Neural progenitor cell (in vitro differentiated cells): ENCODE measurements at regions not wholly inside any gene's neighbourhood (a gene's known extent, or its start where the extent isn't known, plus 50 kb on each side); places are given as distances from the start of the nearest gene placed in this dataset.

Experiments
- DNase-seq: peaks from one replicate; pipeline ENCODE4 v3.0.0-alpha.2; 2016; ENCODE audit warnings: low spot score
- H2AFZ ChIP-seq: fragments of 200-600 bp; sonication (generic); replicated peaks from 2 replicates; pipeline ENCODE4 v1.6.1; 2016; ENCODE audit warnings: antibody characterized with exemption
- H3F3A ChIP-seq: fragments of 200-600 bp; sonication (generic); 2 replicates; pipeline ENCODE4 v1.6.1; 2016; ENCODE audit warnings: antibody characterized with exemption, low read depth
- H3K27ac ChIP-seq: fragments of 200-600 bp; sonication (generic); 2 replicates; pipeline ENCODE4 v1.5.1; 2016; ENCODE audit warnings: mild to moderate bottlenecking
- H3K27me3 ChIP-seq: fragments of 200-600 bp; sonication (generic); 2 replicates; pipeline ENCODE4 v1.6.1; 2016; ENCODE audit warnings: mild to moderate bottlenecking, moderate library complexity
- H3K36me3 ChIP-seq: fragments of 200-600 bp; sonication (generic); 2 replicates; pipeline ENCODE4 v1.5.1; 2016
- H3K4me1 ChIP-seq: fragments of 200-600 bp; sonication (generic); 2 replicates; pipeline ENCODE4 v1.6.1; 2016; ENCODE audit warnings: mixed run types
- H3K4me2 ChIP-seq: fragments of 200-600 bp; sonication (generic); 2 replicates; pipeline ENCODE4 v1.6.1; 2016
- H3K4me3 ChIP-seq: fragments of 200-600 bp; sonication (generic); 2 replicates; pipeline ENCODE4 v1.5.1; 2016
- H3K79me2 ChIP-seq: fragments of 200-600 bp; sonication (generic); 2 replicates; pipeline ENCODE4 v1.6.1; 2016; ENCODE audit warnings: low read depth
- H3K9ac ChIP-seq: fragments of 200-600 bp; sonication (generic); 2 replicates; pipeline ENCODE4 v1.6.1; 2016
- H3K9me3 ChIP-seq: fragments of 200-600 bp; sonication (generic); 2 replicates; pipeline ENCODE4 v1.5.1; 2016; ENCODE audit warnings: low read depth
- H4K20me1 ChIP-seq: fragments of 200-600 bp; sonication (generic); 2 replicates; pipeline ENCODE4 v1.6.1; 2016; ENCODE audit warnings: low read depth
- H3K27ac Mint-ChIP-seq: 3 replicates; pipeline ENCODE4 v1.8.0; 2021; ENCODE audit warnings: mixed read lengths
- H3K27me3 Mint-ChIP-seq: 2 replicates; pipeline ENCODE4 v1.8.0; 2022; ENCODE audit warnings: low read depth, mild to moderate bottlenecking, inconsistent platforms, moderate library complexity, mixed read lengths; ENCODE audit not compliant: insufficient read depth
- H3K36me3 Mint-ChIP-seq: 3 replicates; pipeline ENCODE4 v1.8.0; 2021; ENCODE audit warnings: mixed read lengths
- H3K4me1 Mint-ChIP-seq: 3 replicates; pipeline ENCODE4 v1.8.0; 2021; ENCODE audit warnings: mixed read lengths
- H3K4me3 Mint-ChIP-seq: 3 replicates; pipeline ENCODE4 v1.8.0; 2021; ENCODE audit warnings: mild to moderate bottlenecking, moderate library complexity, mixed read lengths
- H3K9me3 Mint-ChIP-seq: 3 replicates; pipeline ENCODE4 v1.8.0; 2020; ENCODE audit warnings: mixed read lengths
- EZH2 ChIP-seq: fragments of 200-600 bp; sonication (generic); IDR thresholded peaks from 2 replicates; pipeline ENCODE4 v1.6.1; 2017; ENCODE audit warnings: antibody characterized with exemption, mild to moderate bottlenecking, moderate library complexity
- EZH2phosphoT487 ChIP-seq: fragments of 200-600 bp; sonication (generic); IDR thresholded peaks from 2 replicates; pipeline ENCODE4 v1.6.1; 2017; ENCODE audit warnings: antibody characterized with exemption
- TF ChIP-seq, protein P1 (sequence below): fragments of 200-600 bp; sonication (generic); IDR thresholded peaks from 2 replicates; pipeline ENCODE4 v1.5.1; 2017; ENCODE audit warnings: antibody characterized with exemption, mild to moderate bottlenecking

DNA sequence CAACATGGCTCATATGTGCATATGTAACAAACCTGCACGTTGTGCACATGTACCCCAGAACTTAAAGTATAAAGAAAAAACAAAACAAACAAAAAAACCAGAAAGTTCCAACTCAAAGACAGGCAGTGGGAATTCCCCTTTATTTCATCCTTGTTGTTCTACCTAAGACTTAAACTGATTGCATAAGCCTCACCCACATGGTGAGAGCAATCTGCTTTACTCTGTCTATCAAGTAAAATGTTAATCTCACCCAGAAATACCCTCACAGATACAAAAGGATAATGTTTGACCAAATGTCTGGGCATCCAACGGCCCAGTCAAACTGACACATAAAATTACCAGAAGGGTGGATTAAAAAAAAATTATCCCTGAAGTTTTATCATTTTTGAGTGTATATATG is 190.9 kb upstream of the PLSCR5 start:
- no peaks in the 10 kb centered on the region for H3K27me3 ChIP-seq
- H3K36me3 ChIP-seq: no peaks in the 10 kb centered on the region
- no peak overlapping the region for H3K9ac ChIP-seq
- no peaks in the 10 kb centered on the region for H3F3A ChIP-seq
- peaks cover 10% of the 10 kb centered on the region for H3K9me3 Mint-ChIP-seq
- H3K79me2 ChIP-seq: no peaks in the 10 kb centered on the region
- no peak overlapping the region for H3K27ac Mint-ChIP-seq
- DNase-seq: no peak
- no peak for TF ChIP-seq EZH2
- TF ChIP-seq, protein P1, sequence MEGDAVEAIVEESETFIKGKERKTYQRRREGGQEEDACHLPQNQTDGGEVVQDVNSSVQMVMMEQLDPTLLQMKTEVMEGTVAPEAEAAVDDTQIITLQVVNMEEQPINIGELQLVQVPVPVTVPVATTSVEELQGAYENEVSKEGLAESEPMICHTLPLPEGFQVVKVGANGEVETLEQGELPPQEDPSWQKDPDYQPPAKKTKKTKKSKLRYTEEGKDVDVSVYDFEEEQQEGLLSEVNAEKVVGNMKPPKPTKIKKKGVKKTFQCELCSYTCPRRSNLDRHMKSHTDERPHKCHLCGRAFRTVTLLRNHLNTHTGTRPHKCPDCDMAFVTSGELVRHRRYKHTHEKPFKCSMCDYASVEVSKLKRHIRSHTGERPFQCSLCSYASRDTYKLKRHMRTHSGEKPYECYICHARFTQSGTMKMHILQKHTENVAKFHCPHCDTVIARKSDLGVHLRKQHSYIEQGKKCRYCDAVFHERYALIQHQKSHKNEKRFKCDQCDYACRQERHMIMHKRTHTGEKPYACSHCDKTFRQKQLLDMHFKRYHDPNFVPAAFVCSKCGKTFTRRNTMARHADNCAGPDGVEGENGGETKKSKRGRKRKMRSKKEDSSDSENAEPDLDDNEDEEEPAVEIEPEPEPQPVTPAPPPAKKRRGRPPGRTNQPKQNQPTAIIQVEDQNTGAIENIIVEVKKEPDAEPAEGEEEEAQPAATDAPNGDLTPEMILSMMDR: no peak
- TF ChIP-seq EZH2phosphoT487: no peak
- no peaks in the 10 kb centered on the region for H4K20me1 ChIP-seq
- no peaks in the 10 kb centered on the region for H3K4me1 ChIP-seq
- no peak overlapping the region for H3K27ac ChIP-seq
- no peaks in the 10 kb centered on the region for H3K9me3 ChIP-seq
- no peak overlapping the region for H3K4me2 ChIP-seq
- no peak overlapping the region for H3K4me3 ChIP-seq
- no peaks in the 10 kb centered on the region for H3K27me3 Mint-ChIP-seq
- no peak overlapping the region for H3K4me3 Mint-ChIP-seq
- H2AFZ ChIP-seq: no peak overlapping the region
- no peaks in the 10 kb centered on the region for H3K4me1 Mint-ChIP-seq
- peaks cover 2% of the 10 kb centered on the region for H3K36me3 Mint-ChIP-seq

DNA sequence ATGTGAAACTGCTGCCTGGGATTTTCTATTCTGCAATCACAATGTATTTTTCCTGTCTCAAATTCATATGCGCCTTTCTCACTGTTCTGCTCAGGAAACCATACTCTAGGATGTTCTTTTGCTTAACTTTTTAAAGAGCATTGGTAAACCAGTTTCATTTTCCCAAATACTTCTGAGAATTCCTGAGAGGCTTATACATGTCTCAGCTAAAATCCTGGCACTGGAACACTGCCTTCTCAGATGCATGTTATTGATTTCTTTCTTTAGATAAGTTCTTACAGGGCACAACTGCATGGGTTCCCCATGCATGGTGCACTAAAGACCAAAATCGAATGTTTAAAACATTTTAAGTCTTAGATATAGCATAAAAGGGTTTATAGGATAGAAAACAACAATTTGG is 178.3 kb upstream of the PLSCR5 start:
- H2AFZ ChIP-seq: no peak overlapping the region
- no peaks in the 10 kb centered on the region for H3K9me3 Mint-ChIP-seq
- H3K4me1 Mint-ChIP-seq: peaks cover 20% of the 10 kb centered on the region
- H3K27me3 Mint-ChIP-seq: no peaks in the 10 kb centered on the region
- no peak overlapping the region for H3K27ac Mint-ChIP-seq
- DNase-seq: no peak
- no peak for TF ChIP-seq EZH2phosphoT487
- TF ChIP-seq, protein P1: no peak
- TF ChIP-seq EZH2: no peak
- no peaks in the 10 kb centered on the region for H3F3A ChIP-seq
- no peak overlapping the region for H3K4me3 ChIP-seq
- H3K4me1 ChIP-seq: peaks cover 11% of the 10 kb centered on the region
- H3K36me3 ChIP-seq: no peaks in the 10 kb centered on the region
- H3K9ac ChIP-seq: no peak overlapping the region
- no peaks in the 10 kb centered on the region for H3K36me3 Mint-ChIP-seq
- no peak overlapping the region for H3K4me2 ChIP-seq
- no peaks in the 10 kb centered on the region for H3K79me2 ChIP-seq
- H4K20me1 ChIP-seq: no peaks in the 10 kb centered on the region
- peaks cover 27% of the 10 kb centered on the region for H3K27me3 ChIP-seq
- no peaks in the 10 kb centered on the region for H3K9me3 ChIP-seq
- no peak overlapping the region for H3K27ac ChIP-seq
- H3K4me3 Mint-ChIP-seq: no peak overlapping the region

DNA sequence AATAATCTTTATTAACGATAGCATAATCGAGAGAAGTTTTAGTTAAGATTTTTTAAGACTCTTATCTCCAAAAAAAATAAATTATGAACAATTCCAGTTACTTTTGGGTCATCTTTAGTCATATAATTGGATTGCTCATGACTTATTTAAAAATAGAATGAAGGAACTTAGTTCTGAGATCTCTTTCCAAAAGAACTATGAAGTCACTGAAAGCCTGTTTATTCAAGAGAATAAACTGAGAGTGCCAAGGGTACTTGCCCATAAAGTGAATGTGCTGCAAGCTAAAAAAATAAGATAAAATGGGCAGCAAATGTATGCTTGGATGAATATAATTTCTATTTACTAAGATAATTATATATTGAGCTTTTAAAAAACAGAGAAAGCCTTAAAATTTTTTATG is 176.5 kb upstream of the PLSCR5 start:
- Histone ChIP-seq H3K27ac (no peak overlapping the region), H3K27me3 (peaks cover 27% of the 10 kb centered on the region), H3K9me3 (no peaks in the 10 kb centered on the region), H3K4me1 (peaks cover 11% of the 10 kb centered on the region), H3F3A (no peaks in the 10 kb centered on the region), H3K79me2 (no peaks in the 10 kb centered on the region), H4K20me1 (no peaks in the 10 kb centered on the region), H3K4me2 (peak overlapping the region; percentile 59), H2AFZ (no peak overlapping the region), H3K9ac (no peak overlapping the region), H3K36me3 (no peaks in the 10 kb centered on the region), H3K4me3 (no peak overlapping the region)
- H3K4me1 Mint-ChIP-seq: peaks cover 20% of the 10 kb centered on the region
- no peaks in the 10 kb centered on the region for H3K36me3 Mint-ChIP-seq
- no peak overlapping the region for H3K27ac Mint-ChIP-seq
- TF ChIP-seq EZH2phosphoT487 (no peak), EZH2 (no peak)
- TF ChIP-seq, protein P1: no peak
- no peak overlapping the region for H3K4me3 Mint-ChIP-seq
- H3K9me3 Mint-ChIP-seq: no peaks in the 10 kb centered on the region
- no peak for DNase-seq
- H3K27me3 Mint-ChIP-seq: no peaks in the 10 kb centered on the region

DNA sequence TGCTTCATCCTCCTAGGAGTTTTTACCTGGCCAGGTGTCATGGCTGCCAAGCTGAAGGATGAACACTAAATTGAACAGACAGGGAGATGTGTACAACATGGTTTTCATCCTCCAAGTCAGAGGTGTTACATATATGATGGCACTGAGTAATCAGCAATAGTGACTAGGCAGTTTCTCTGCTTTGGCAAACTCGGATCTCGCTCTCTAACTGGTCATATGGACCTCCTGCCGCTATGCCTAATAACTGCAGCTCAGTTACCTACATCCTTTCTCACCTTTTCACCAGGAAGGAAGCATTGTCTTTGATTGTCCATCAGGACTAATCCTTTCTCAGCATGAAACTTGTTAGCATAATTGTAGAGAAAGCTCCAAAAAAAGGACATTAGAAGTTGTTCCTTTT is 175.9 kb upstream of the PLSCR5 start:
- Mint-ChIP-seq H3K4me1 (peaks cover 20% of the 10 kb centered on the region), H3K27ac (no peak overlapping the region), H3K36me3 (no peaks in the 10 kb centered on the region), H3K4me3 (no peak overlapping the region), H3K9me3 (no peaks in the 10 kb centered on the region), H3K27me3 (no peaks in the 10 kb centered on the region)
- Histone ChIP-seq H3K36me3 (no peaks in the 10 kb centered on the region), H3K79me2 (no peaks in the 10 kb centered on the region), H3K4me3 (no peak overlapping the region), H3K27me3 (peaks cover 27% of the 10 kb centered on the region), H3K4me2 (peak overlapping the region; percentile 59), H3K9me3 (no peaks in the 10 kb centered on the region), H2AFZ (no peak overlapping the region), H3K4me1 (peaks cover 11% of the 10 kb centered on the region), H4K20me1 (no peaks in the 10 kb centered on the region), H3F3A (no peaks in the 10 kb centered on the region), H3K9ac (no peak overlapping the region), H3K27ac (no peak overlapping the region)
- TF ChIP-seq EZH2phosphoT487 (peak; percentile 66), EZH2 (no peak)
- peak; percentile 51 for DNase-seq
